ENCODE measurements at regions not wholly inside any gene's neighbourhood (a gene's known extent, or its start where the extent isn't known, plus 50 kb on each side); places are given as distances from the start of the nearest gene placed in this dataset. TPM values are rescaled to one million over a fixed set of nuclear protein-coding genes. Genes with fewer than 3 reads are reported as not detected.

- H3K36me3 Mint-ChIP-seq (ENCODE audit: low read depth) = no peaks in the 10 kb centered on the region
- no peak overlapping the region for H3K4me3 Mint-ChIP-seq
- no peak for DNase-seq
- ATAC-seq = no peak
- ChIA-PET CTCF (no interaction called here), POLR2A (no interaction called here)
- intact Hi-C loops (cut with micrococcal nuclease) = no loop called here
- TF ChIP-seq CTCF (IDR thresholded peaks at IDR 0.05) = no peak
- H3K4me1 Mint-ChIP-seq (ENCODE audit: low read depth) = no peaks in the 10 kb centered on the region
- peaks cover 2% of the 10 kb centered on the region for H3K27me3 Mint-ChIP-seq
- H3K9me3 Mint-ChIP-seq = no peaks in the 10 kb centered on the region
- no peak overlapping the region for H3K27ac Mint-ChIP-seq
Measured at GRCh38 chr2:225739328-225739727, 339.8 kb downstream of the NYAP2 start.

GRCh38 chr2:225738735-225739134, 339.2 kb downstream of the NYAP2 start:
- DNase-seq = no peak
- POLR2A ChIA-PET = no interaction called here
- ATAC-seq = no peak
- Mint-ChIP-seq H3K27ac (no peak overlapping the region), H3K4me3 (no peak overlapping the region), H3K9me3 (no peaks in the 10 kb centered on the region), H3K4me1 (ENCODE audit: low read depth) (no peaks in the 10 kb centered on the region), H3K36me3 (ENCODE audit: low read depth) (no peaks in the 10 kb centered on the region), H3K27me3 (peaks cover 3% of the 10 kb centered on the region)
- no peak for TF ChIP-seq CTCF (IDR thresholded peaks at IDR 0.05)
- intact Hi-C loops (cut with micrococcal nuclease) = no loop called here
- CTCF ChIA-PET = no interaction called here

GRCh38 chr2:225737556-225737955, 338.0 kb downstream of the NYAP2 start:
- intact Hi-C loops (cut with micrococcal nuclease) = no loop called here
- ATAC-seq = no peak
- Mint-ChIP-seq H3K27ac (no peak overlapping the region), H3K36me3 (ENCODE audit: low read depth) (no peaks in the 10 kb centered on the region), H3K4me3 (no peak overlapping the region), H3K4me1 (ENCODE audit: low read depth) (no peaks in the 10 kb centered on the region), H3K27me3 (peaks cover 3% of the 10 kb centered on the region), H3K9me3 (no peaks in the 10 kb centered on the region)
- no peak for DNase-seq
- CTCF ChIA-PET = no interaction called here
- TF ChIP-seq CTCF (IDR thresholded peaks at IDR 0.05) = no peak
- POLR2A ChIA-PET = no interaction called here

GRCh38 chr2:225735844-225736243, 336.3 kb downstream of the NYAP2 start:
- CTCF ChIA-PET = no interaction called here
- no peaks in the 10 kb centered on the region for H3K9me3 Mint-ChIP-seq
- TF ChIP-seq CTCF (IDR thresholded peaks at IDR 0.05) = no peak
- H3K27me3 Mint-ChIP-seq = peaks cover 3% of the 10 kb centered on the region
- no peak overlapping the region for H3K4me3 Mint-ChIP-seq
- DNase-seq (no peak), ATAC-seq (no peak)
- POLR2A ChIA-PET = no interaction called here
- no peaks in the 10 kb centered on the region for H3K4me1 Mint-ChIP-seq (ENCODE audit: low read depth)
- intact Hi-C loops (cut with micrococcal nuclease) = no loop called here
- H3K27ac Mint-ChIP-seq = no peak overlapping the region
- H3K36me3 Mint-ChIP-seq (ENCODE audit: low read depth) = no peaks in the 10 kb centered on the region

GRCh38 chr2:225725726-225726125, 326.2 kb downstream of the NYAP2 start:
- Mint-ChIP-seq H3K4me1 (ENCODE audit: low read depth) (no peaks in the 10 kb centered on the region), H3K4me3 (no peak overlapping the region), H3K27ac (no peak overlapping the region), H3K9me3 (no peaks in the 10 kb centered on the region), H3K36me3 (ENCODE audit: low read depth) (no peaks in the 10 kb centered on the region), H3K27me3 (peaks cover 11% of the 10 kb centered on the region)
- TF ChIP-seq CTCF (IDR thresholded peaks at IDR 0.05) = no peak
- POLR2A ChIA-PET = no interaction called here
- CTCF ChIA-PET = no interaction called here
- DNase-seq (no peak), ATAC-seq (no peak)
- intact Hi-C loops (cut with micrococcal nuclease) = no loop called here

Small RNAs in the stretch of these regions (microRNA-seq; reads per million reads assigned to microRNA genes)
- gene MIR5702 (ENCODE audit: borderline microRNAs expressed, borderline replicate concordance) = not detected
